H9 (cell line): ENCODE measurements at regions not wholly inside any gene's neighbourhood (a gene's known extent, or its start where the extent isn't known, plus 50 kb on each side); places are given as distances from the start of the nearest gene placed in this dataset.

Experiments
- DNase-seq: peaks from one replicate; pipeline ENCODE4 v3.0.0-alpha.2; 2017
- H2AFZ ChIP-seq: one replicate; pipeline ENCODE4 v1.6.1; 2013; ENCODE audit warnings: mild to moderate bottlenecking, low read length, control low read depth, moderate library complexity
- H2AK5ac ChIP-seq: 2 replicates; pipeline ENCODE4 v1.6.1; 2013; ENCODE audit warnings: low read length, control low read depth, mixed read lengths; ENCODE audit not compliant: insufficient read length
- H2BK120ac ChIP-seq: one replicate; pipeline ENCODE4 v1.6.1; 2013; ENCODE audit warnings: low read depth, mild to moderate bottlenecking, low read length, control low read depth, inconsistent platforms; ENCODE audit not compliant: poor library complexity, severe bottlenecking
- H2BK12ac ChIP-seq: 2 replicates; pipeline ENCODE4 v1.6.1; 2013; ENCODE audit warnings: low read length, control low read depth, mixed read lengths, low read depth; ENCODE audit not compliant: insufficient read length
- H2BK15ac ChIP-seq: 2 replicates; pipeline ENCODE4 v1.6.1; 2013; ENCODE audit warnings: low read depth, low read length, control low read depth
- H2BK20ac ChIP-seq: one replicate; pipeline ENCODE4 v1.6.1; 2013; ENCODE audit warnings: low read depth, mild to moderate bottlenecking, low read length, control low read depth, inconsistent platforms; ENCODE audit not compliant: poor library complexity, severe bottlenecking
- H2BK5ac ChIP-seq: 2 replicates; pipeline ENCODE4 v1.6.1; 2013; ENCODE audit warnings: low read length, control low read depth, mixed read lengths; ENCODE audit not compliant: insufficient read length
- H3K14ac ChIP-seq: 2 replicates; pipeline ENCODE4 v1.6.1; 2013; ENCODE audit warnings: low read length, control low read depth; ENCODE audit not compliant: insufficient read depth
- H3K18ac ChIP-seq: 2 replicates; pipeline ENCODE4 v1.6.1; 2013; ENCODE audit warnings: low read depth, mild to moderate bottlenecking, mixed read lengths, low read length, control low read depth; ENCODE audit not compliant: insufficient read length
- H3K23ac ChIP-seq: 2 replicates; pipeline ENCODE4 v1.6.1; 2013; ENCODE audit warnings: low read length, control low read depth, mixed read lengths, low read depth; ENCODE audit not compliant: insufficient read length
- H3K23me2 ChIP-seq: 2 replicates; pipeline ENCODE4 v1.6.1; 2013; ENCODE audit warnings: low read depth, mild to moderate bottlenecking, mixed read lengths, low read length, control low read depth; ENCODE audit not compliant: insufficient read length, poor library complexity, severe bottlenecking
- H3K27ac ChIP-seq: 2 replicates; pipeline ENCODE4 v1.5.1; 2013; ENCODE audit warnings: low read length, control low read depth, mixed read lengths, low read depth; ENCODE audit not compliant: insufficient read length
- H3K27me3 ChIP-seq: 2 replicates; pipeline ENCODE4 v1.6.1; 2013; ENCODE audit warnings: low read length, control low read depth, inconsistent platforms; ENCODE audit not compliant: insufficient read depth
- H3K4ac ChIP-seq: 2 replicates; pipeline ENCODE4 v1.6.1; 2013; ENCODE audit warnings: low read depth, mild to moderate bottlenecking, control low read depth, inconsistent platforms, low read length, moderate library complexity
- H3K4me1 ChIP-seq: 2 replicates; pipeline ENCODE4 v1.6.1; 2013; ENCODE audit warnings: low read length, control low read depth, inconsistent platforms; ENCODE audit not compliant: insufficient read depth
- H3K4me2 ChIP-seq: 2 replicates; pipeline ENCODE4 v1.6.1; 2013; ENCODE audit warnings: low read length, control low read depth, mixed read lengths; ENCODE audit not compliant: insufficient read length, insufficient read depth
- H3K56ac ChIP-seq: 2 replicates; pipeline ENCODE4 v1.6.1; 2013; ENCODE audit warnings: low read depth, mild to moderate bottlenecking, mixed read lengths, low read length, control low read depth; ENCODE audit not compliant: insufficient read length
- H3K79me1 ChIP-seq: 2 replicates; pipeline ENCODE4 v1.6.1; 2013; ENCODE audit warnings: low read depth, mild to moderate bottlenecking, moderate library complexity, low read length, control low read depth, inconsistent platforms; ENCODE audit not compliant: insufficient read depth, poor library complexity, severe bottlenecking
- H3K79me2 ChIP-seq: 2 replicates; pipeline ENCODE4 v1.6.1; 2013; ENCODE audit warnings: low read length, control low read depth, inconsistent platforms; ENCODE audit not compliant: insufficient read depth
- H3K9ac ChIP-seq: 2 replicates; pipeline ENCODE4 v1.6.1; 2013; ENCODE audit warnings: low read length, control low read depth, mixed read lengths; ENCODE audit not compliant: insufficient read length; ENCODE audit errors: extremely low read depth
- H3K9me3 ChIP-seq: one replicate; pipeline ENCODE4 v1.6.1; 2013; ENCODE audit warnings: low read depth, low read length, inconsistent platforms; ENCODE audit not compliant: control insufficient read depth
- H3T11ph ChIP-seq: one replicate; pipeline ENCODE4 v1.6.1; 2013; ENCODE audit warnings: mild to moderate bottlenecking, low read length, control low read depth, inconsistent platforms
- H4K20me1 ChIP-seq: one replicate; pipeline ENCODE4 v1.6.1; 2013; ENCODE audit not compliant: control insufficient read depth, insufficient read length, insufficient read depth
- H4K5ac ChIP-seq: 2 replicates; pipeline ENCODE4 v1.6.1; 2013; ENCODE audit warnings: low read depth, mild to moderate bottlenecking, mixed read lengths, low read length, control low read depth; ENCODE audit not compliant: insufficient read length
- H4K8ac ChIP-seq: replicated peaks from 2 replicates; pipeline ENCODE4 v1.6.1; 2013; ENCODE audit warnings: low read length, control low read depth, mixed read lengths, low read depth; ENCODE audit not compliant: insufficient read length
- H4K91ac ChIP-seq: 2 replicates; pipeline ENCODE4 v1.6.1; 2013; ENCODE audit warnings: low read depth, mild to moderate bottlenecking, moderate library complexity, mixed read lengths, low read length, control low read depth; ENCODE audit not compliant: insufficient read length
- H3K27ac Mint-ChIP-seq, 3 experiments: 2 replicates in 2 of 3; 3 replicates in 1 of 3; pipeline ENCODE4 v1.8.0; 2020 to 2021; ENCODE audit warnings: mixed read lengths in 3 of 3, mild to moderate bottlenecking in 1 of 3, moderate library complexity in 1 of 3
- H3K27me3 Mint-ChIP-seq: 2 replicates; pipeline ENCODE4 v1.8.0; 2021; ENCODE audit warnings: low read depth, mild to moderate bottlenecking, moderate library complexity, mixed read lengths
- H3K36me3 Mint-ChIP-seq, 3 experiments: 2 replicates in 2 of 3; 3 replicates in 1 of 3; pipeline ENCODE4 v1.8.0; 2020 to 2021; ENCODE audit warnings: low read depth in 3 of 3, mixed read lengths in 3 of 3; ENCODE audit not compliant: insufficient read depth in 1 of 3
- H3K4me1 Mint-ChIP-seq, 2 experiments: 2 replicates each; pipeline ENCODE4 v1.8.0; 2020; ENCODE audit warnings: mixed read lengths in 2 of 2
- H3K4me3 Mint-ChIP-seq, 2 experiments: 2 replicates in 1 of 2; 3 replicates in 1 of 2; pipeline ENCODE4 v1.8.0; 2020 to 2021; ENCODE audit warnings: mild to moderate bottlenecking in 2 of 2, mixed read lengths in 2 of 2, moderate library complexity in 1 of 2
- H3K9me3 Mint-ChIP-seq, 2 experiments: 2 replicates in 1 of 2; 3 replicates in 1 of 2; pipeline ENCODE4 v1.8.0; 2020; ENCODE audit warnings: mild to moderate bottlenecking in 2 of 2, mixed read lengths in 2 of 2, moderate library complexity in 1 of 2
- WGBS: extraction: QIAGEN DNeasy Blood & Tissue Kit; methylation state at CpG from one replicate; pipeline ENCODE4 v1.1.7; 2013; ENCODE audit warnings: missing lambda C conversion rate, low lambda C conversion rate, mixed read lengths; ENCODE audit not compliant: insufficient read length; ENCODE audit errors: extremely low coverage; 5-methylcytosine and 5-hydroxymethylcytosine counted together
- TF ChIP-seq, protein P1 (sequence below): fragments of 200-600 bp; sonication (generic); conservative IDR thresholded peaks from 3 replicates; pipeline ENCODE4 v1.8.0; 2021; ENCODE audit warnings: antibody characterized with exemption, mild to moderate bottlenecking

DNA sequence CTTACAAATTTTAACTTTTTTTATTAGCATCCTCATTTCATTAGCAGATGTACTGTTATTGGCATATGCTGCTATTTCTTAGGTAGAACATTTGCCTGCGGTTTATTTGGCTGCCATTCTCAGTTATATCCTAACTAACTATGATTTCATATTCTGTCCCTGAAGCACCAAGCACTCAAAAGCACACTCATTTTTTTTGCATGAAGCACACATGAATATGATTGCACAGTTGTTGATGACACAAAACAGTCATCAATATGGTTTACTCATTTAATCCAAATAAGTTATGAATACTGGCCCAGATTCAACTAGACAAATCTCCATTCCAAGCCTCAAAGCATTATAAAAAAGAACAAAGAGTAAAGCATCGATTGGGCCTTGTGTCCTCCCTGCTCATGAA, 129.4 kb upstream of the CNTNAP5 start:
- no peaks in the 10 kb centered on the region for H4K20me1 ChIP-seq
- no peaks in the 10 kb centered on the region for H3K4me1 ChIP-seq
- Mint-ChIP-seq H3K27ac (no peak overlapping the region), H3K36me3 (peaks cover 4 to 20% (median 8%) of the 10 kb centered on the region in 3 experiments; a peak in 6 of 7 replicates), H3K4me3 (no peak overlapping the region), H3K27me3 (no peaks in the 10 kb centered on the region), H3K9me3 (peaks cover 18 to 20% of the 10 kb centered on the region in 2 experiments), H3K4me1 (no peaks in the 10 kb centered on the region)
- no peaks in the 10 kb centered on the region for H3K27me3 ChIP-seq
- H2AFZ ChIP-seq = no peak overlapping the region
- H3K56ac ChIP-seq = no peak overlapping the region
- H3K18ac ChIP-seq = no peak overlapping the region
- no peaks in the 10 kb centered on the region for H3K79me2 ChIP-seq
- no peak overlapping the region for H4K91ac ChIP-seq
- TF ChIP-seq, protein P1, sequence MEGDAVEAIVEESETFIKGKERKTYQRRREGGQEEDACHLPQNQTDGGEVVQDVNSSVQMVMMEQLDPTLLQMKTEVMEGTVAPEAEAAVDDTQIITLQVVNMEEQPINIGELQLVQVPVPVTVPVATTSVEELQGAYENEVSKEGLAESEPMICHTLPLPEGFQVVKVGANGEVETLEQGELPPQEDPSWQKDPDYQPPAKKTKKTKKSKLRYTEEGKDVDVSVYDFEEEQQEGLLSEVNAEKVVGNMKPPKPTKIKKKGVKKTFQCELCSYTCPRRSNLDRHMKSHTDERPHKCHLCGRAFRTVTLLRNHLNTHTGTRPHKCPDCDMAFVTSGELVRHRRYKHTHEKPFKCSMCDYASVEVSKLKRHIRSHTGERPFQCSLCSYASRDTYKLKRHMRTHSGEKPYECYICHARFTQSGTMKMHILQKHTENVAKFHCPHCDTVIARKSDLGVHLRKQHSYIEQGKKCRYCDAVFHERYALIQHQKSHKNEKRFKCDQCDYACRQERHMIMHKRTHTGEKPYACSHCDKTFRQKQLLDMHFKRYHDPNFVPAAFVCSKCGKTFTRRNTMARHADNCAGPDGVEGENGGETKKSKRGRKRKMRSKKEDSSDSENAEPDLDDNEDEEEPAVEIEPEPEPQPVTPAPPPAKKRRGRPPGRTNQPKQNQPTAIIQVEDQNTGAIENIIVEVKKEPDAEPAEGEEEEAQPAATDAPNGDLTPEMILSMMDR = no peak
- no peak overlapping the region for H2AK5ac ChIP-seq
- H3K14ac ChIP-seq = no peak overlapping the region
- H3T11ph ChIP-seq = no peak overlapping the region
- no peak overlapping the region for H2BK12ac ChIP-seq
- no peak overlapping the region for H3K4me2 ChIP-seq
- WGBS = no CpG with 5 or more reads among the region's 2 CpGs
- H3K23me2 ChIP-seq = no peaks in the 10 kb centered on the region
- no peak overlapping the region for H2BK20ac ChIP-seq
- no peaks in the 10 kb centered on the region for H3K79me1 ChIP-seq
- H4K8ac ChIP-seq = no peak overlapping the region
- no peak overlapping the region for H2BK120ac ChIP-seq
- no peak for DNase-seq
- H3K9me3 ChIP-seq = no peaks in the 10 kb centered on the region
- no peak overlapping the region for H4K5ac ChIP-seq
- H3K27ac ChIP-seq = no peak overlapping the region
- no peak overlapping the region for H3K4ac ChIP-seq
- no peak overlapping the region for H3K23ac ChIP-seq
- no peak overlapping the region for H2BK5ac ChIP-seq
- no peak overlapping the region for H2BK15ac ChIP-seq
- H3K9ac ChIP-seq = no peak overlapping the region
